ENCODE measurements at regions not wholly inside any gene's neighbourhood (a gene's known extent, or its start where the extent isn't known, plus 50 kb on each side); places are given as distances from the start of the nearest gene placed in this dataset.

GRCh38 chr2:193670478-193670877 is 1475.7 kb upstream of the TMEFF2 start:
- peak overlapping the region; percentile 49; the same call in 1 of the 2 replicates for H2AFZ ChIP-seq (ENCODE audit: low read length)
- H3K4me3 ChIP-seq (ENCODE audit: low read depth, low read length, poor library complexity, severe bottlenecking) = no peak overlapping the region
- BruUV-seq (replicated peaks) = no TSS peak
- H3K79me2 ChIP-seq (ENCODE audit: insufficient read depth, low read depth, low read length) = no peaks in the 10 kb centered on the region
- H3K4me2 ChIP-seq (ENCODE audit: low read length) = peak overlapping the region; percentile 60; the same call in 1 of the 2 replicates
- H3K36me3 ChIP-seq (ENCODE audit: insufficient read depth, low read length) = no peaks in the 10 kb centered on the region
- ChIA-PET CTCF (ENCODE audit: unreplicated experiment) (no interaction called here), POLR2A (interaction anchor here (0.5 to 0.6 kb wide), 2 partner anchors 22 to 74 kb away, joined by 3 to 7 read pairs; no protein-coding TSS in a partner anchor)
- no peaks in the 10 kb centered on the region for H3K9me3 ChIP-seq (ENCODE audit: low read length)
- no peak for TF ChIP-seq EZH2phosphoT487 (IDR thresholded peaks at IDR 0.05; ENCODE audit: borderline replicate concordance, low read depth, low read length)
- no peak for TF ChIP-seq CTCF (conservative IDR thresholded peaks at IDR 0.05; ENCODE audit: low read length)
- intact Hi-C loops (cut with micrococcal nuclease; ENCODE audit: unreplicated experiment) = no loop called here
- peak overlapping the region; percentile 43 for H3K27ac ChIP-seq (ENCODE audit: low read depth, low read length, poor library complexity, severe bottlenecking)
- no peak for DNase-seq (ENCODE audit: low spot score)
- no peaks in the 10 kb centered on the region for H3K9me2 ChIP-seq (ENCODE audit: insufficient read depth, low read length)
- no peaks in the 10 kb centered on the region for H4K20me1 ChIP-seq (ENCODE audit: insufficient read depth, low read length)
- peaks cover 15% of the 10 kb centered on the region for H3K4me1 ChIP-seq (ENCODE audit: insufficient read depth, low read length, poor library complexity, severe bottlenecking)

- Histone ChIP-seq H3K36me3 (ENCODE audit: insufficient read depth, low read length) (no peaks in the 10 kb centered on the region), H3K27ac (ENCODE audit: low read depth, low read length, poor library complexity, severe bottlenecking) (peak overlapping the region; percentile 82), H3K4me3 (ENCODE audit: low read depth, low read length, poor library complexity, severe bottlenecking) (peak overlapping the region; percentile 45), H3K4me2 (ENCODE audit: low read length) (peak overlapping the region; percentile 60), H3K79me2 (ENCODE audit: insufficient read depth, low read depth, low read length) (no peaks in the 10 kb centered on the region), H3K9me3 (ENCODE audit: low read length) (no peaks in the 10 kb centered on the region), H4K20me1 (ENCODE audit: insufficient read depth, low read length) (no peaks in the 10 kb centered on the region), H3K4me1 (ENCODE audit: insufficient read depth, low read length, poor library complexity, severe bottlenecking) (peaks cover 15% of the 10 kb centered on the region), H2AFZ (ENCODE audit: low read length) (peak overlapping the region; percentile 52), H3K9me2 (ENCODE audit: insufficient read depth, low read length) (no peaks in the 10 kb centered on the region)
- BruUV-seq (replicated peaks) = no TSS peak
- DNase-seq (ENCODE audit: low spot score) = peak; percentile 59
- POLR2A ChIA-PET = no interaction called here
- CTCF ChIA-PET (ENCODE audit: unreplicated experiment) = no interaction called here
- intact Hi-C loops (cut with micrococcal nuclease; ENCODE audit: unreplicated experiment) = no loop called here
- TF ChIP-seq CTCF (conservative IDR thresholded peaks at IDR 0.05; ENCODE audit: low read length) (no peak), EZH2phosphoT487 (IDR thresholded peaks at IDR 0.05; ENCODE audit: borderline replicate concordance, low read depth, low read length) (no peak)
Observed at GRCh38 chr2:193668557-193669323, 1474.0 kb upstream of the TMEFF2 start.

- Histone ChIP-seq H3K27ac (ENCODE audit: low read depth, low read length, poor library complexity, severe bottlenecking) (no peak overlapping the region), H3K9me2 (ENCODE audit: insufficient read depth, low read length) (no peaks in the 10 kb centered on the region), H2AFZ (ENCODE audit: low read length) (no peak overlapping the region), H3K9me3 (ENCODE audit: low read length) (no peaks in the 10 kb centered on the region), H3K4me2 (ENCODE audit: low read length) (no peak overlapping the region), H3K36me3 (ENCODE audit: insufficient read depth, low read length) (no peaks in the 10 kb centered on the region), H3K4me3 (ENCODE audit: low read depth, low read length, poor library complexity, severe bottlenecking) (no peak overlapping the region), H3K4me1 (ENCODE audit: insufficient read depth, low read length, poor library complexity, severe bottlenecking) (no peaks in the 10 kb centered on the region), H3K79me2 (ENCODE audit: insufficient read depth, low read depth, low read length) (no peaks in the 10 kb centered on the region), H4K20me1 (ENCODE audit: insufficient read depth, low read length) (no peaks in the 10 kb centered on the region)
- CTCF ChIA-PET (ENCODE audit: unreplicated experiment) = no interaction called here
- TF ChIP-seq CTCF (conservative IDR thresholded peaks at IDR 0.05; ENCODE audit: low read length) = no peak
- no peak for TF ChIP-seq EZH2phosphoT487 (IDR thresholded peaks at IDR 0.05; ENCODE audit: borderline replicate concordance, low read depth, low read length)
- intact Hi-C loops (cut with micrococcal nuclease; ENCODE audit: unreplicated experiment) = no loop called here
- DNase-seq (ENCODE audit: low spot score) = no peak
- BruUV-seq (replicated peaks) = no TSS peak
- POLR2A ChIA-PET = interaction anchor here (0.6 kb wide), 1 partner anchor 117 kb away, joined by 3 read pairs; no protein-coding TSS in a partner anchor
Observed at GRCh38 chr2:193627927-193628272, 1433.2 kb upstream of the TMEFF2 start.
